Mucosa of descending colon (tissue), 3 donors: ENCODE measurements at regions not wholly inside any gene's neighbourhood (a gene's known extent, or its start where the extent isn't known, plus 50 kb on each side); places are given as distances from the start of the nearest gene placed in this dataset.

ENCODE experiments used
- ATAC-seq: fragments of 200-7000 bp; cut with Tn5 transposase; one replicate; pipeline ENCODE4 v1.9.1; 2020; ENCODE audit warnings: mild to moderate bottlenecking, moderate library complexity
- DNase-seq, 3 donors: peaks; one replicate each; pipeline ENCODE4 v3.0.0-alpha.2; 2020
- H3K36me3 ChIP-seq: fragments of 200-600 bp; one replicate; pipeline ENCODE4 v1.8.0; 2021; ENCODE audit warnings: low read depth, mild to moderate bottlenecking
- H3K4me1 ChIP-seq: fragments of 200-600 bp; one replicate; pipeline ENCODE4 v1.8.0; 2021; ENCODE audit warnings: low read depth, mild to moderate bottlenecking
- H3K4me3 ChIP-seq: fragments of 200-600 bp; one replicate; pipeline ENCODE4 v1.8.0; 2021; ENCODE audit warnings: mild to moderate bottlenecking
- H3K9me3 ChIP-seq: fragments of 200-600 bp; one replicate; pipeline ENCODE4 v1.8.0; 2021; ENCODE audit warnings: mild to moderate bottlenecking
- intact Hi-C, 2 donors: fragments of 100-400 bp; cut with DNase I in 1 of 2; cut with micrococcal nuclease in 1 of 2; formaldehyde crosslinking; loops; one replicate each; pipeline versions ENCODE4 v1.11.0 to v1.11.1; 2022; cut with DNase I, micrococcal nuclease
- TF ChIP-seq, protein P1 (sequence below): fragments of 200-600 bp; IDR thresholded peaks from one replicate; pipeline ENCODE4 v1.8.0; 2022; ENCODE audit warnings: antibody characterized with exemption, mild to moderate bottlenecking
- donor health status: DM: no; HTN: no; CAD: no; lungs with moderate emphysema.
- donor health status: DM: no; HTN: no; CAD: no.
- donor health status: DM: no; HTN: yes; CAD: no.

DNA sequence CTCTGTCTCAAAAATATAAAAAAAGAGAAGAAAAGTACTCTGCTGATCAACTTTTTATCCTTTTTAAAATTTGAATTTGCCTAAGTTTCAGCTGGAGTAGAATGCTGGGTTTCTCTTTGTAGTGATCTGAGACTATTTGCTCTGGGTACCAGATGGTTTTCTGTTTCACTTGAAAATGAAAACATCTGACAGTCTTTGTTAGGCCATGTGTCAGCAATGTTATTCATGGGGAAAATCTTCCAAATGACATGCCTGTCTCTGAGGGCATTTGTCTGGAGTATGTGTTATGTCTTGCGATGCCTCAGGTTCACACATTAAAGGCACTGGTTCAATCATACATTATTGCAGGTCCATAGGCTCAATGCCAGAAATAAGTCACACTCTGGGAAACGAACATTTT, 175.3 kb upstream of the TMEM229A start:
- Histone ChIP-seq H3K9me3 (no peaks in the 10 kb centered on the region), H3K4me3 (no peak overlapping the region), H3K4me1 (no peaks in the 10 kb centered on the region), H3K36me3 (no peaks in the 10 kb centered on the region)
- ATAC-seq, result no peak
- DNase-seq, result no peak
- TF ChIP-seq, protein P1, sequence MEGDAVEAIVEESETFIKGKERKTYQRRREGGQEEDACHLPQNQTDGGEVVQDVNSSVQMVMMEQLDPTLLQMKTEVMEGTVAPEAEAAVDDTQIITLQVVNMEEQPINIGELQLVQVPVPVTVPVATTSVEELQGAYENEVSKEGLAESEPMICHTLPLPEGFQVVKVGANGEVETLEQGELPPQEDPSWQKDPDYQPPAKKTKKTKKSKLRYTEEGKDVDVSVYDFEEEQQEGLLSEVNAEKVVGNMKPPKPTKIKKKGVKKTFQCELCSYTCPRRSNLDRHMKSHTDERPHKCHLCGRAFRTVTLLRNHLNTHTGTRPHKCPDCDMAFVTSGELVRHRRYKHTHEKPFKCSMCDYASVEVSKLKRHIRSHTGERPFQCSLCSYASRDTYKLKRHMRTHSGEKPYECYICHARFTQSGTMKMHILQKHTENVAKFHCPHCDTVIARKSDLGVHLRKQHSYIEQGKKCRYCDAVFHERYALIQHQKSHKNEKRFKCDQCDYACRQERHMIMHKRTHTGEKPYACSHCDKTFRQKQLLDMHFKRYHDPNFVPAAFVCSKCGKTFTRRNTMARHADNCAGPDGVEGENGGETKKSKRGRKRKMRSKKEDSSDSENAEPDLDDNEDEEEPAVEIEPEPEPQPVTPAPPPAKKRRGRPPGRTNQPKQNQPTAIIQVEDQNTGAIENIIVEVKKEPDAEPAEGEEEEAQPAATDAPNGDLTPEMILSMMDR, result no peak
- intact Hi-C loops, result no loop called here

DNA sequence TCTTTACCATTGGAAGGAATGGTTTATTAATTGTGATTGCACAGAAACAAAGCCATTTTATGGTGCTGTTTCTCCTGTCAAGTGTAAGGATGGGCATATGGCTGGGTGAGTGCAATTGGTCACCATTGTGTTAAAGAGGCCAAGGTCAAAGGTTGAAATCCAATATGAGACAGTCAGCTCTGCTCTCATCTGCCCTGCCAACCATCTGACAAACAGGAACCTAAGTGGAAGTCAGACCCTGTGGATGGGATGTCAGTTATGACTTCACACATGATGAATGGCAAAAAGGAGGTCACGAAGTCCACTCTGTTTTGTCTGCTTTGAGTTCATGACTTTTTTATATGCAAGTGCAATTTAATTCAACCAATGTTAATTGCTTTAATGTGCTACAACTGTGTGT, 172.7 kb upstream of the TMEM229A start:
- DNase-seq (no peak), ATAC-seq (no peak)
- intact Hi-C loops, result no loop called here
- Histone ChIP-seq H3K4me3 (no peak overlapping the region), H3K36me3 (no peaks in the 10 kb centered on the region), H3K9me3 (no peaks in the 10 kb centered on the region), H3K4me1 (no peaks in the 10 kb centered on the region)
- TF ChIP-seq, protein P1, result no peak

DNA sequence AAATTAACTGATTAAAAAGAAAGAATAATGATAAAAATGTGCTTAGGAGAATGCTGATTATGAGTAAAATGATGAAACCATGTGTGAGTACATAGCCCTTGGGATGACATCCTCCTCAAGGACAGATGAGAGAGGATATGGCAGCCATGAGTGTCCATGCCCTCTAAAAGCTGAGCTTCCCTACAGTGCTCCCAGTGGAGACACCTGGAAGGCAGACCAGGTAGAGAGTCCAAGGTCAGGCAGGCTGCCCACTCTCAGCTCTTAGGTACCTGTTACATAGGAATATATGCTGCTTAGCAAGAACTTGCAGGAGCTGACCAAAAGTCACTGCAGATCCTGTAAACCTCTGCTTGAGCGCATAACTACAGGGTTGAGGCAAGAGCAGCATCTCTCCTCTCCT, 169.7 kb upstream of the TMEM229A start:
- Histone ChIP-seq H3K4me1 (no peaks in the 10 kb centered on the region), H3K9me3 (no peaks in the 10 kb centered on the region), H3K4me3 (no peak overlapping the region), H3K36me3 (no peaks in the 10 kb centered on the region)
- TF ChIP-seq, protein P1, result no peak
- intact Hi-C loops, result no loop called here
- DNase-seq (no peak), ATAC-seq (no peak)

DNA sequence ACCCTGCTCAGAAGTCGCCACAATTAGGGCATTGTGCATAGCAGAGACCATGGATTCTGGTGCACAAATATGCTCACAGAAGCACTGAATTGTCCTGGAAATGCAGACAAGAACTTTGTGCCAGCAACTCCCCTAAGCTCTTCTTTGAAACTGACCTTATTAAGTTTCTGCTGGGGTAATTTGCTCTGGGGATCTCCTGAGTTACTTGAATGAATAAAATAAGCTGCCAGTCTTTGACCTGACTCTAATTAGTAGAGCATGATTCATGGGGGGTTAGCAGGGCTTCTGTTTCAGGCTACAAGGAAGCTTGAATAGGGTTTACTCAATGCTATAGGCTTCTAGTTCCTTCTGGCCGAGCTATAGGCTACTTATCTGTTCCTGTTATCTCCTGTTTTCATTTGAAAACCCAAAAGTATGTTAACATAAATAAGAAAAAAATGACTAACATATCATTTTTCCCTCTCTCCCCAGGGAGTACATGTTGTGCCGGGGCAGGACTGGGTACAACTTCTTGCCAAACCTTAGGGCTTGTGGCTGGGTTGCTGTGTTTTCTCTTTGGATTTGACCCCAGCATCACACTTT, 169.0 kb upstream of the TMEM229A start:
- DNase-seq (no peak), ATAC-seq (no peak)
- Histone ChIP-seq H3K4me1 (no peaks in the 10 kb centered on the region), H3K4me3 (no peak overlapping the region), H3K9me3 (no peaks in the 10 kb centered on the region), H3K36me3 (no peaks in the 10 kb centered on the region)
- intact Hi-C loops, result no loop called here
- TF ChIP-seq, protein P1, result no peak

DNA sequence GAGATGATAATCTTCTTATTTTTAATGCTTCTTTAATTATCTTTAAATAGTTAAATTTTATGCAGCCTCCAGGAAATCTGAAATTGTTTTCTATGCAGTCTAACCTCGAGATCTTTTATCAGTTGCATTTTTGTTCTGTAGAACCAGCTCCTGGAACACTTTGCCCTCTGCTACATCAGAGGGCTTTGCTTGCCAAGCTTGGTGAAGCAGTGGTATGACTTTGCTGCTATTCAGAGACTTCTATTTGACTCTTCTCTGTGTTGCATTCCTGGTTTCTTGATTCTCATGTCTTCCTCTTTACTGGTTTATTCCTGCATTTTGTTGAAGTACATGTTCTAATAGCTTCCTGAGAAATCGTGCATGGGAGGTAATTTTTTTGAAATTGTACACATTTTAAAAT, 163.7 kb upstream of the TMEM229A start:
- H3K4me3 ChIP-seq, result no peak overlapping the region
- no peak for DNase-seq

More for the DNA sequence above, 163.7 kb upstream of the TMEM229A start:
- Histone ChIP-seq H3K4me1 (no peaks in the 10 kb centered on the region), H3K36me3 (no peaks in the 10 kb centered on the region), H3K9me3 (no peaks in the 10 kb centered on the region)
- ATAC-seq, result no peak
- TF ChIP-seq, protein P1, result no peak
- intact Hi-C loops, result no loop called here
